ENCODE measurements at regions not wholly inside any gene's neighbourhood (a gene's known extent, or its start where the extent isn't known, plus 50 kb on each side); places are given as distances from the start of the nearest gene placed in this dataset.

DNA sequence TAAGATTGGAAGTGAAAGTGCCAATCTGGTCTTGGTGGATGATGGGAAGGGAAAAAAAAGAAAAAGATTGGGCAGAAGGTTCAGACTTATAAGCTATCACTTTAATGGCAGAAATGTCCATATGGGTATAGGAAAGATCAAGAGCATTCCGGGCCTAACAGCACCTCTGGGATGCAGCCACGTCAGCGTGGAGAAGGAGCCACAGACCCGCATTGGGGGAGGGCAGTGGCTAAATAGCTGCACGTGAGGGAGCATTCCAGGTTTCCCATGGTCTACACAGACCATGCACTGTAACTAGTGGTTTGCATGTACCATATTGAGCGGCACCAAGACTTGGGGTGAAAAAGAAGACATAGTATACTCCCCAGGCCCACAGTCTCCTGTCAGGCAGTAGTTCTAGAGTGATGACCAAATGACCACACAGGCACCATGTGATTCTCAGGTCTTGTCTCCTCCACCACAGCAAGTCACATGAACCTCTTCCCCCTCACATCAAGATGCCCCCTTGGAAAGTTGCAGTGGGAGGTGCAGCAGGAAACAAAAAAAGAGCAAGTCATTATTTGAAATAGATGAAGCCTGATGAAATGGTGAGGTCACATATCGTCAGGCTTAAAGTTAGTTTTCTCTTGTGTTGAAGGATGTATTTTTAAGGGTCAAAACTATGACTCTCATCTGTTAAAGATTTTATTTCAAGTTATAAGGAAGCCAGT, 94.4 kb upstream of the TNFAIP3 start:
- H3K4me3 ChIP-seq (ENCODE audit: low read depth, low read length) = no peak overlapping the region
- DNase-seq (ENCODE audit: low read depth) = no peak
- TF ChIP-seq, protein P1, sequence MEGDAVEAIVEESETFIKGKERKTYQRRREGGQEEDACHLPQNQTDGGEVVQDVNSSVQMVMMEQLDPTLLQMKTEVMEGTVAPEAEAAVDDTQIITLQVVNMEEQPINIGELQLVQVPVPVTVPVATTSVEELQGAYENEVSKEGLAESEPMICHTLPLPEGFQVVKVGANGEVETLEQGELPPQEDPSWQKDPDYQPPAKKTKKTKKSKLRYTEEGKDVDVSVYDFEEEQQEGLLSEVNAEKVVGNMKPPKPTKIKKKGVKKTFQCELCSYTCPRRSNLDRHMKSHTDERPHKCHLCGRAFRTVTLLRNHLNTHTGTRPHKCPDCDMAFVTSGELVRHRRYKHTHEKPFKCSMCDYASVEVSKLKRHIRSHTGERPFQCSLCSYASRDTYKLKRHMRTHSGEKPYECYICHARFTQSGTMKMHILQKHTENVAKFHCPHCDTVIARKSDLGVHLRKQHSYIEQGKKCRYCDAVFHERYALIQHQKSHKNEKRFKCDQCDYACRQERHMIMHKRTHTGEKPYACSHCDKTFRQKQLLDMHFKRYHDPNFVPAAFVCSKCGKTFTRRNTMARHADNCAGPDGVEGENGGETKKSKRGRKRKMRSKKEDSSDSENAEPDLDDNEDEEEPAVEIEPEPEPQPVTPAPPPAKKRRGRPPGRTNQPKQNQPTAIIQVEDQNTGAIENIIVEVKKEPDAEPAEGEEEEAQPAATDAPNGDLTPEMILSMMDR (IDR thresholded peaks at IDR 0.05; ENCODE audit: insufficient read depth, low read depth, low read length, missing control alignments) = no peak

DNA sequence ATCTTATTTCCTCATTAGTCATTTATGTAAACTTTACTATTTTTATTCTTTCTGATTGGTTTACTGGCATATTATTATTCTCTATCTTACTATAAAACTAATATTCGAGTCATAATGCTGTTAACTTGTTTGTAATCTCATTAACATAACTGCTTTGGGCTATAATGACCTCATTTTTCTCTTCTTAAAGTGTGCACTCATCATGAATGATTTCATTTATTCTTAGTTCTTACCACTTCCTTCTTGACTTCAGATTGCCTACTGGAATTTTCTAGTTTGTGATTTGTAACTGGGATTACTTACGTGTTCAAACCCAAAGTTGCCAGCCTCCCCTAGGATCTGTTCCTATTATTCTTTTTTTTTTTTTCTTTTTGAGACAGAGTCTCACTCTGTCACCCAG, 91.8 kb upstream of the TNFAIP3 start:
- TF ChIP-seq, protein P1 (IDR thresholded peaks at IDR 0.05; ENCODE audit: insufficient read depth, low read depth, low read length, missing control alignments) = no peak
- DNase-seq (ENCODE audit: low read depth) = no peak
- no peak overlapping the region for H3K4me3 ChIP-seq (ENCODE audit: low read depth, low read length)

DNA sequence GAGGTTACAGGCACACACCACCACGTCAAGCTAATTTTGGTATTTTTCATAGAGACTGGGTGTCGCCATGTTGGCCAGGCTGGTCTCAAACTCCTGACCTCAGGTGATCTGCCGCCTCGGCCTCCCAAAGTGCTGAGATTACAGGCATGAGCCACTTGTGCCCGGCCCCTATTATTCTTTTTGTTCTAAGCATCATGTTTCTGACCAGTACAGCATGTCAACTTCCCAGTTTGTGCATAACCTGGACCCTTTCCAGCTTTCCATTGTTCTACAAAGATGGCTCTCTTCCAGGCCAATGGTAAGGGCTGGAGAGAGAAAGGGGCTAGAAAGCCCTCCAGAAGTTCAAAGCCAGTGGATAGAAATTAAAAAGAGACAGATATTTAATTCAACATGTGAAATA, 91.3 kb upstream of the TNFAIP3 start:
- TF ChIP-seq, protein P1 (IDR thresholded peaks at IDR 0.05; ENCODE audit: insufficient read depth, low read depth, low read length, missing control alignments) = no peak
- no peak overlapping the region for H3K4me3 ChIP-seq (ENCODE audit: low read depth, low read length)
- DNase-seq (ENCODE audit: low read depth) = no peak

DNA sequence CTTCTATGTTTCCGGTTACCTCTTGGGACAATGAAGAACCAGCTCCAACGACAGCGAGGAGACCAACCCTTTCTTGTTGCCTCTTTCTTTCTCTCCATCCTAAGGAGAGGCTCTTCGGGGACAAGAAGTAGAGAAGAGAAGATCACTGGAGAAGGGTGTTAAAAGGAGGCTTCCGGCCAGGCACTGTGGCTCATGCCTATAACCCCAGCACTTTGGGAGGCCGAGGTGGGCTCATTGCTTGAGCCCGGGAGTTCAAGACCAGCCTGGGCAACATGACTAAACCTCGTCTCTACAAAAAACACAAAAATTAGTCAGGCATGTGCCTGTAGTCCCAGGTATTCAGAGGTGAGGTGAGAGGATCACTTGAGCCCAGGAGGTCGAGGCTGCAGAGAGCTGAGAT, 90.8 kb upstream of the TNFAIP3 start:
- no peak for DNase-seq (ENCODE audit: low read depth)
- no peak overlapping the region for H3K4me3 ChIP-seq (ENCODE audit: low read depth, low read length)
- TF ChIP-seq, protein P1 (IDR thresholded peaks at IDR 0.05; ENCODE audit: insufficient read depth, low read depth, low read length, missing control alignments) = no peak

DNA sequence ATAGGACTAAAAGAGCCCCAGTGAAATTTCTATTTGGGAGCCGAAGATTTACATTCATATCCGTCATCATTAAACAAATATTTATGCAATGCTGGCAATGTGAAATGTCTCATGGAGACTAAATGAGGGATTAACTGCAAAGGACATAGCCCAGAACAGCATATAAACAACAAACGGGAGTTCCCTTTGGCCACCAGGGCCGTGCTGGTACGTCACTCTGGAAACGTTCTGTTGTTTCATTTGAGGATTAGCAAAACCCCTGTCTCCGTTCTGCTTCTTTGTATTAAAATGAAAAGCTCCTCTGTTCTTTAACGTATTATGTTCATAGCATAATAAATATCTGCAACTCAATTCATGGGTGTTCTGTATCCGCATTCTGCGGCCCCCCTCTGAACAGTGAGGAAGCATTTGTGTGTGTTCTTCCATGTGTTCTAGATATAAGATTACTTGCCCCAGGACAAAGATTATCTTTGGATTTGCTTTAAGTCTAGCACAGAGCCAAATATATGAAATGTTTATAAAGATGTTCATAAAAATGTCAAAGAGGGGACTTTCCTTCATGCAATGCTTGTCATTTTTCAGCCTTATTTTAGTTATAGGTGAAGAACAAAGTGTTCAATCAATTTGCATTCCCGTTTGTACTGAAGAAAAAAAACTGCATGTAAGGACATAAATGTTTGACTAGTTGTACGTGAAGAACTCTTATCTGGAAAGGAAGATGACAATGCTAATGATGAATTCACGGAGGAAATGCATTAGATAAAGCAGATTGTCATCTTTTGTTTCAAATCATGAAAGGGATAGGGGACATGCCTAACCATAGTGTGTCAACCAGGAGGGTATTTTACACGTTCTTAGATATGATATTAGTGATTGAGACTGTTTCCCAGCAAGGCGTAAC, 90.0 kb upstream of the TNFAIP3 start:
- TF ChIP-seq, protein P1 (IDR thresholded peaks at IDR 0.05; ENCODE audit: insufficient read depth, low read depth, low read length, missing control alignments) = no peak
- DNase-seq (ENCODE audit: low read depth) = no peak
- no peak overlapping the region for H3K4me3 ChIP-seq (ENCODE audit: low read depth, low read length)

DNA sequence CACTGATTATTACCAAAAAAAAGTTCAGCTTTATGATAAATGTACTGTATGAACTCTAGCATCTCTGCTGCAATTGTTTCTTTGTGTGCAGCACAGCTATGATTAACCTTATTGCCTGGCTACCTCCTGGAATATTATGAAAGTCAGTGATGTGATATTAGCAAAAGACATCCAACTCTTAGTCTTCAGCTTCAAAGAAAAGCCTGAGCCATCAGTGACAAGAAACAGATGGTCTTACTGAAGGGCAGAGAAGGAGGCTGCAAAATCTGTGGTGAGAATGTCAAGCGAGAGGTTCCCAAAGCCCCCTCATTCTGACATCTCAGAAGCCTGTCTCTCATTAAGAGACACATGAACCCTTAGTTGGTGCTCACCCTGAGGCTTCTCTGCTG, 89.4 kb upstream of the TNFAIP3 start:
- TF ChIP-seq, protein P1 (IDR thresholded peaks at IDR 0.05; ENCODE audit: insufficient read depth, low read depth, low read length, missing control alignments) = no peak
- H3K4me3 ChIP-seq (ENCODE audit: low read depth, low read length) = no peak overlapping the region
- DNase-seq (ENCODE audit: low read depth) = no peak
